Spleen (tissue), 11 donors: ENCODE measurements at regions not wholly inside any gene's neighbourhood (a gene's known extent, or its start where the extent isn't known, plus 50 kb on each side); places are given as distances from the start of the nearest gene placed in this dataset.
"Not testable (repeated sequence)": the region's sequence is repeated elsewhere in the genome, so short reads cannot be mapped to it uniquely, and the experiment has no call there.

ENCODE experiments used
- DNase-seq: peaks from one replicate; pipeline ENCODE4 v3.0.0-alpha.2; 2020
- H3K27ac ChIP-seq, 8 donors: fragments of 200-600 bp; sonication (generic) in 7 of 8; 1 replicate in 4 of 8; 2 replicates in 4 of 8; pipeline versions ENCODE4 v1.5.0 to v1.8.0; 2016 to 2021; ENCODE audit warnings: inconsistent platforms in 4 of 8, mild to moderate bottlenecking in 4 of 8, moderate library complexity in 1 of 8
- H3K27me3 ChIP-seq, 7 donors: fragments of 200-600 bp; sonication (generic) in 6 of 7; replicated peaks in 1 of 7; 1 replicate in 4 of 7; 2 replicates in 3 of 7; pipeline versions ENCODE4 v1.5.0 to v1.8.0; 2016 to 2021; ENCODE audit warnings: inconsistent platforms in 3 of 7, mild to moderate bottlenecking in 1 of 7
- H3K36me3 ChIP-seq, 6 donors: fragments of 200-600 bp; sonication (generic) in 5 of 6; 1 replicate in 4 of 6; 2 replicates in 2 of 6; pipeline versions ENCODE4 v1.5.0 to v1.8.0; 2016 to 2021; ENCODE audit warnings: inconsistent platforms in 2 of 6
- H3K4me1 ChIP-seq, 6 donors: fragments of 200-600 bp; sonication (generic) in 5 of 6; 1 replicate in 3 of 6; 2 replicates in 3 of 6; pipeline versions ENCODE4 v1.5.0 to v1.8.0; 2016 to 2021; ENCODE audit warnings: inconsistent platforms in 3 of 6
- H3K4me3 ChIP-seq, 8 donors: fragments of 200-600 bp; sonication (generic) in 7 of 8; 1 replicate in 4 of 8; 2 replicates in 4 of 8; pipeline versions ENCODE4 v1.5.0 to v1.8.0; 2016 to 2021; ENCODE audit warnings: inconsistent platforms in 4 of 8, mild to moderate bottlenecking in 4 of 8, moderate library complexity in 2 of 8
- H3K9me3 ChIP-seq, 8 donors: fragments of 200-600 bp; sonication (generic) in 7 of 8; 1 replicate in 4 of 8; 2 replicates in 4 of 8; pipeline versions ENCODE4 v1.5.0 to v1.8.0; 2016 to 2021; ENCODE audit warnings: inconsistent platforms in 4 of 8
- POLR2A ChIP-seq, 3 donors: fragments of 450-650 bp; IDR thresholded peaks; one replicate each; pipeline ENCODE4 v1.5.1; 2017; ENCODE audit warnings: antibody characterized with exemption in 3 of 3, mild to moderate bottlenecking in 1 of 3
- POLR2AphosphoS5 ChIP-seq, 3 donors: sonication (generic); formaldehyde crosslinking; IDR thresholded peaks; one replicate each; pipeline ENCODE4 v1.5.1; 2017; ENCODE audit warnings: antibody characterized with exemption in 3 of 3
- WGBS, 5 donors: extraction: QIAGEN DNeasy Blood & Tissue Kit in 3 of 5; methylation state at CpG; one replicate each; pipeline versions ENCODE4 v1.1.5 to v1.1.7; 2013 to 2018; 5-methylcytosine and 5-hydroxymethylcytosine counted together
- intact Hi-C: fragments of 100-400 bp; cut with DNase I; formaldehyde crosslinking; loops from one replicate; pipeline ENCODE4 v1.15.0; 2023; ENCODE audit warnings: low total_unique reads
- TF ChIP-seq, protein P1 (sequence below), 11 experiments: fragments of 200-600 bp in 7 of 11; fragments of 450-650 bp in 4 of 11; sonication (generic) in 4 of 11; IDR thresholded peaks in 8 of 11; conservative IDR thresholded peaks in 3 of 11; 1 replicate in 7 of 11; 2 replicates in 4 of 11; pipeline versions ENCODE4 v1.4.0 to v1.8.0; 2016 to 2021; ENCODE audit warnings: antibody characterized with exemption in 11 of 11, inconsistent platforms in 4 of 11, mild to moderate bottlenecking in 1 of 11
- donor health status: healthy with polysubstance abuse.
- donor health status: DM: no; HTN: no; CAD: no; lungs with moderate emphysema.
- donor health status: DM: no; HTN: no; CAD: no.
- donor health status: Bipolar disorder and iron deficiency.
- donor health status: healthy.
- donor health status: DM: no; HTN: no; CAD: no.
- donor health status: DM: yes; HTN: yes; CAD: no.

GRCh38 chr2:130258356-130258755 lies 60.1 kb upstream of the TUBA3E start:
- WGBS, 5 donors: 64 to 72% (median 69%) methylated on average over 3 of the region's 3 CpGs

GRCh38 chr2:130252880-130253645 lies 54.8 kb upstream of the TUBA3E start:
- TF ChIP-seq POLR2AphosphoS5 (IDR thresholded peaks at IDR 0.05) (no peak), POLR2A (IDR thresholded peaks at IDR 0.05) (no peak)
- TF ChIP-seq, protein P1, sequence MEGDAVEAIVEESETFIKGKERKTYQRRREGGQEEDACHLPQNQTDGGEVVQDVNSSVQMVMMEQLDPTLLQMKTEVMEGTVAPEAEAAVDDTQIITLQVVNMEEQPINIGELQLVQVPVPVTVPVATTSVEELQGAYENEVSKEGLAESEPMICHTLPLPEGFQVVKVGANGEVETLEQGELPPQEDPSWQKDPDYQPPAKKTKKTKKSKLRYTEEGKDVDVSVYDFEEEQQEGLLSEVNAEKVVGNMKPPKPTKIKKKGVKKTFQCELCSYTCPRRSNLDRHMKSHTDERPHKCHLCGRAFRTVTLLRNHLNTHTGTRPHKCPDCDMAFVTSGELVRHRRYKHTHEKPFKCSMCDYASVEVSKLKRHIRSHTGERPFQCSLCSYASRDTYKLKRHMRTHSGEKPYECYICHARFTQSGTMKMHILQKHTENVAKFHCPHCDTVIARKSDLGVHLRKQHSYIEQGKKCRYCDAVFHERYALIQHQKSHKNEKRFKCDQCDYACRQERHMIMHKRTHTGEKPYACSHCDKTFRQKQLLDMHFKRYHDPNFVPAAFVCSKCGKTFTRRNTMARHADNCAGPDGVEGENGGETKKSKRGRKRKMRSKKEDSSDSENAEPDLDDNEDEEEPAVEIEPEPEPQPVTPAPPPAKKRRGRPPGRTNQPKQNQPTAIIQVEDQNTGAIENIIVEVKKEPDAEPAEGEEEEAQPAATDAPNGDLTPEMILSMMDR (IDR thresholded peaks at IDR 0.05 in 8 of 11, conservative IDR thresholded peaks at IDR 0.05 in 3 of 11): no peak
- H3K36me3 ChIP-seq: no peaks in the 10 kb centered on the region
- H3K27me3 ChIP-seq: peaks cover 0 to 57% (median 16%) of the 10 kb centered on the region in 7 donors
- peaks cover 0 to 11% (median 0%) of the 10 kb centered on the region in 6 donors for H3K4me1 ChIP-seq
- no peak for DNase-seq
- H3K4me3 ChIP-seq: no peak overlapping the region
- H3K9me3 ChIP-seq: no peaks in the 10 kb centered on the region
- intact Hi-C loops: no loop called here
- H3K27ac ChIP-seq: no peak overlapping the region
- 28 to 47% (median 36%) methylated on average over 41 to 42 of the region's 42 CpGs for WGBS, 5 donors

More at GRCh38 chr2:130258356-130258755, 60.1 kb upstream of the TUBA3E start:
- Histone ChIP-seq H3K4me3 (no peak overlapping the region), H3K4me1 (no peaks in the 10 kb centered on the region), H3K36me3 (no peaks in the 10 kb centered on the region), H3K9me3 (no peaks in the 10 kb centered on the region), H3K27ac (no peak overlapping the region), H3K27me3 (peaks cover 0 to 54% (median 4%) of the 10 kb centered on the region in 7 donors)
- TF ChIP-seq, protein P1 (IDR thresholded peaks at IDR 0.05 in 8 of 11, conservative IDR thresholded peaks at IDR 0.05 in 3 of 11): no peak
- TF ChIP-seq POLR2A (IDR thresholded peaks at IDR 0.05): no peak
- DNase-seq: no peak
- intact Hi-C loops: no loop called here

GRCh38 chr2:130251873-130252620 lies 53.8 kb upstream of the TUBA3E start:
- no peak overlapping the region for H3K4me3 ChIP-seq
- peak; percentile 69 for DNase-seq
- intact Hi-C loops: no loop called here
- H3K27me3 ChIP-seq: peaks cover 0 to 61% (median 16%) of the 10 kb centered on the region in 7 donors
- 22 to 44% (median 36%) methylated on average over 26 to 46 of the region's 46 CpGs for WGBS, 5 donors
- H3K9me3 ChIP-seq: no peaks in the 10 kb centered on the region
- H3K4me1 ChIP-seq: peaks cover 0 to 11% (median 0%) of the 10 kb centered on the region in 6 donors
- no peak overlapping the region for H3K27ac ChIP-seq
- TF ChIP-seq POLR2AphosphoS5 (IDR thresholded peaks at IDR 0.05) (no peak), POLR2A (IDR thresholded peaks at IDR 0.05) (no peak)
- TF ChIP-seq, protein P1 (IDR thresholded peaks at IDR 0.05 in 8 of 11, conservative IDR thresholded peaks at IDR 0.05 in 3 of 11): no peak
- no peaks in the 10 kb centered on the region for H3K36me3 ChIP-seq

DNA sequence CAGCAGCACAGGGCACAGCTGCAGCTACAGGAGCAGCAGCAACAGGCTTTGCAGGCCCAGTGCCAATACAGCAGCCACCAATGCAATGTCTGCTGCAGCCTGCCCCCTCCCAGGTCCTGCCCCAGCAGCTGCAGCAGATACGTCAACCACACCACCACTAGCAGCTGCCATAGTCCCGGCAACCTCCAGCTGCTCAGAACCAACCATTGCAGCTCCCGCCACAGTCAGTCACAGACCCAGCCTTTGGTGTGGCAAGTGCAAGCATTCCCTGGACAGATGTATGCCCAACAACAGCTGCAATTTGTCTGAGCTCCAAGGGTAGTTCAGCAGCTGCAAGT lies 53.3 kb upstream of the TUBA3E start:
- WGBS, 5 donors: 66 to 75% (median 67%) methylated on average over 2 to 3 of the region's 3 CpGs
- intact Hi-C loops: no loop called here

DNA sequence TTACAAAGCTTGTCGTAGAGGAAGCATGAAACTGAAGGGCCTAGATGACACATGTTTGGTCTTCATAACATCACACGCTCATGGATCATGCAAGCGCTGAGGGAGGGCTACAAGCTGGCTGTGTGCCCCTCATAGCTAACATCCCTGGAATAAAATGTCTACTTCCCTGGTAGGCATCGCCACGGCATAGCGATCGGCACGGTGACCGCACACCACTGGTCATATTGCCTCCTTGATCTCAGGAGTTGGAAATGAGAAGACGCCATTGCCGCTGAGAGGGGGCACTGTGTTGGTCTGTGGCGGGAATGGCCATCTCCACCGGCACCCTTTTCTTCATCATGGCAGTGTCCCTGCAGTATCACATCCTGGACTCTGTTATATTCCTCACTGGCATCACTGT lies 50.1 kb upstream of the TUBA3E start:
- H3K4me3 ChIP-seq, H3K36me3 ChIP-seq, intact Hi-C loops, H3K9me3 ChIP-seq, H3K27ac ChIP-seq, DNase-seq: not testable (repeated sequence)
- H3K4me1 ChIP-seq: peaks cover 0 to 11% (median 0%) of the 10 kb centered on the region in 6 donors
- peaks cover 0 to 62% (median 15%) of the 10 kb centered on the region in 7 donors for H3K27me3 ChIP-seq
- 85 to 90% (median 89%) methylated on average over 13 of the region's 13 CpGs for WGBS, 5 donors

More for the DNA sequence above, 53.3 kb upstream of the TUBA3E start:
- Histone ChIP-seq H3K4me1 (peaks cover 0 to 11% (median 0%) of the 10 kb centered on the region in 6 donors), H3K27ac (no peak overlapping the region), H3K27me3 (peaks cover 0 to 66% (median 16%) of the 10 kb centered on the region in 7 donors), H3K36me3 (no peaks in the 10 kb centered on the region), H3K9me3 (no peaks in the 10 kb centered on the region), H3K4me3 (no peak overlapping the region)
- TF ChIP-seq, protein P1 (IDR thresholded peaks at IDR 0.05 in 8 of 11, conservative IDR thresholded peaks at IDR 0.05 in 3 of 11): no peak
- TF ChIP-seq POLR2AphosphoS5 (IDR thresholded peaks at IDR 0.05) (no peak), POLR2A (IDR thresholded peaks at IDR 0.05) (no peak)
- no peak for DNase-seq
